HL-60/S4 treated with phorbol 12-myristate 13-acetate at 8.2 ng/mL for 4 days and 3 days (cell line): ENCODE measurements at regions not wholly inside any gene's neighbourhood (a gene's known extent, or its start where the extent isn't known, plus 50 kb on each side); places are given as distances from the start of the nearest gene placed in this dataset.

Experiments
- in situ Hi-C: fragments of 300-500 bp; cut with MboI; formaldehyde crosslinking; loops from 2 replicates; pipeline ENCODE4 v1.15.0; 2022; ENCODE audit warnings: low sequenced_read_pairs

GRCh38 chr21:28669971-28670653 is 322.6 kb downstream of the LTN1 start:
- in situ Hi-C loops, result no loop called here

- in situ Hi-C loops, result no loop called here
These were observed 323.4 kb downstream of the LTN1 start for GRCh38 chr21:28669321-28669720.

GRCh38 chr21:28663754-28664153 is 328.9 kb downstream of the LTN1 start:
- in situ Hi-C loops, result no loop called here

- in situ Hi-C loops, result no loop called here
These were observed 329.5 kb downstream of the LTN1 start for GRCh38 chr21:28663111-28663693.

- in situ Hi-C loops, result no loop called here
These were observed 335.1 kb downstream of the LTN1 start for GRCh38 chr21:28657566-28657965.

GRCh38 chr21:28655471-28655870 is 337.2 kb downstream of the LTN1 start:
- in situ Hi-C loops, result no loop called here

GRCh38 chr21:28654406-28654805 is 338.3 kb downstream of the LTN1 start:
- in situ Hi-C loops, result no loop called here

GRCh38 chr21:28644762-28645161 is 347.9 kb downstream of the LTN1 start:
- in situ Hi-C loops, result no loop called here

- in situ Hi-C loops, result no loop called here
These were observed 349.8 kb downstream of the LTN1 start for GRCh38 chr21:28642891-28643290.

GRCh38 chr21:28641731-28642130 is 350.9 kb downstream of the LTN1 start:
- in situ Hi-C loops, result no loop called here

- in situ Hi-C loops, result no loop called here
These were observed 352.4 kb downstream of the LTN1 start for GRCh38 chr21:28640326-28640725.

GRCh38 chr21:28639737-28640136 is 352.9 kb downstream of the LTN1 start:
- in situ Hi-C loops, result no loop called here

GRCh38 chr21:28636752-28637691 is 355.7 kb downstream of the LTN1 start:
- in situ Hi-C loops, result no loop called here

- in situ Hi-C loops, result no loop called here
These were observed 357.1 kb downstream of the LTN1 start for GRCh38 chr21:28635541-28635940.

GRCh38 chr21:28633839-28634555 is 358.7 kb downstream of the LTN1 start:
- in situ Hi-C loops, result no loop called here

GRCh38 chr21:28632755-28633408 is 359.8 kb downstream of the LTN1 start:
- in situ Hi-C loops, result no loop called here

- in situ Hi-C loops, result no loop called here
These were observed 365.0 kb downstream of the LTN1 start for GRCh38 chr21:28627691-28628090.

- in situ Hi-C loops, result no loop called here
These were observed 365.4 kb downstream of the LTN1 start for GRCh38 chr21:28627261-28627660.

- in situ Hi-C loops, result no loop called here
These were observed 368.1 kb downstream of the LTN1 start for GRCh38 chr21:28624626-28625025.

GRCh38 chr21:28617300-28617699 is 375.4 kb downstream of the LTN1 start:
- in situ Hi-C loops, result no loop called here

GRCh38 chr21:28615276-28615675 is 377.4 kb downstream of the LTN1 start:
- in situ Hi-C loops, result no loop called here
